RKO (cell line): ENCODE measurements at regions not wholly inside any gene's neighbourhood (a gene's known extent, or its start where the extent isn't known, plus 50 kb on each side); places are given as distances from the start of the nearest gene placed in this dataset.

Experiments used
- DNase-seq: peaks from one replicate; pipeline ENCODE4 v3.0.0-alpha.2; 2016; ENCODE audit warnings: low spot score

- no peak for DNase-seq
Measured at GRCh38 chr10:10132009-10132408, 885.7 kb upstream of the CELF2 start.

- no peak for DNase-seq
Measured at GRCh38 chr10:10133281-10133680, 884.4 kb upstream of the CELF2 start.

GRCh38 chr10:10138685-10139084 lies 879.0 kb upstream of the CELF2 start:
- no peak for DNase-seq

- no peak for DNase-seq
Measured at GRCh38 chr10:10141782-10142382, 875.8 kb upstream of the CELF2 start.

- DNase-seq = no peak
Measured at GRCh38 chr10:10146604-10147003, 871.1 kb upstream of the CELF2 start.

- no peak for DNase-seq
Measured at GRCh38 chr10:10149899-10150298, 867.8 kb upstream of the CELF2 start.

- no peak for DNase-seq
Measured at GRCh38 chr10:10156917-10157600, 860.6 kb upstream of the CELF2 start.

GRCh38 chr10:10160821-10161312 lies 856.8 kb upstream of the CELF2 start:
- no peak for DNase-seq

GRCh38 chr10:10164848-10165247 lies 852.8 kb upstream of the CELF2 start:
- no peak for DNase-seq

- no peak for DNase-seq
Measured at GRCh38 chr10:10165415-10165814, 852.3 kb upstream of the CELF2 start.

GRCh38 chr10:10178476-10178875 lies 839.2 kb upstream of the CELF2 start:
- no peak for DNase-seq

GRCh38 chr10:10193848-10194247 lies 823.8 kb upstream of the CELF2 start:
- DNase-seq = peak; percentile 29

- DNase-seq = no peak
Measured at GRCh38 chr10:10196701-10197100, 821.0 kb upstream of the CELF2 start.

- no peak for DNase-seq
Measured at GRCh38 chr10:10197423-10197822, 820.2 kb upstream of the CELF2 start.

- DNase-seq = no peak
Measured at GRCh38 chr10:10198363-10198762, 819.3 kb upstream of the CELF2 start.

GRCh38 chr10:10204415-10204814 lies 813.3 kb upstream of the CELF2 start:
- no peak for DNase-seq

GRCh38 chr10:10205906-10206305 lies 811.8 kb upstream of the CELF2 start:
- no peak for DNase-seq

- DNase-seq = no peak
Measured at GRCh38 chr10:10207538-10207937, 810.1 kb upstream of the CELF2 start.

GRCh38 chr10:10208196-10208595 lies 809.5 kb upstream of the CELF2 start:
- no peak for DNase-seq

- DNase-seq = peak; percentile 5
Measured at GRCh38 chr10:10209167-10209566, 808.5 kb upstream of the CELF2 start.

- DNase-seq = no peak
Measured at GRCh38 chr10:10211409-10211808, 806.3 kb upstream of the CELF2 start.

GRCh38 chr10:10213237-10213636 lies 804.4 kb upstream of the CELF2 start:
- DNase-seq = no peak

- no peak for DNase-seq
Measured at GRCh38 chr10:10222304-10222841, 795.3 kb upstream of the CELF2 start.

- no peak for DNase-seq
Measured at GRCh38 chr10:10223131-10223530, 794.5 kb upstream of the CELF2 start.
